ENCODE measurements at regions not wholly inside any gene's neighbourhood (a gene's known extent, or its start where the extent isn't known, plus 50 kb on each side); places are given as distances from the start of the nearest gene placed in this dataset.
"Not testable (repeated sequence)": the region's sequence is repeated elsewhere in the genome, so short reads cannot be mapped to it uniquely, and the experiment has no call there.

GRCh38 chr6:105875974-105876640 lies 210.0 kb upstream of the PRDM1 start:
- no peak for DNase-seq

DNA sequence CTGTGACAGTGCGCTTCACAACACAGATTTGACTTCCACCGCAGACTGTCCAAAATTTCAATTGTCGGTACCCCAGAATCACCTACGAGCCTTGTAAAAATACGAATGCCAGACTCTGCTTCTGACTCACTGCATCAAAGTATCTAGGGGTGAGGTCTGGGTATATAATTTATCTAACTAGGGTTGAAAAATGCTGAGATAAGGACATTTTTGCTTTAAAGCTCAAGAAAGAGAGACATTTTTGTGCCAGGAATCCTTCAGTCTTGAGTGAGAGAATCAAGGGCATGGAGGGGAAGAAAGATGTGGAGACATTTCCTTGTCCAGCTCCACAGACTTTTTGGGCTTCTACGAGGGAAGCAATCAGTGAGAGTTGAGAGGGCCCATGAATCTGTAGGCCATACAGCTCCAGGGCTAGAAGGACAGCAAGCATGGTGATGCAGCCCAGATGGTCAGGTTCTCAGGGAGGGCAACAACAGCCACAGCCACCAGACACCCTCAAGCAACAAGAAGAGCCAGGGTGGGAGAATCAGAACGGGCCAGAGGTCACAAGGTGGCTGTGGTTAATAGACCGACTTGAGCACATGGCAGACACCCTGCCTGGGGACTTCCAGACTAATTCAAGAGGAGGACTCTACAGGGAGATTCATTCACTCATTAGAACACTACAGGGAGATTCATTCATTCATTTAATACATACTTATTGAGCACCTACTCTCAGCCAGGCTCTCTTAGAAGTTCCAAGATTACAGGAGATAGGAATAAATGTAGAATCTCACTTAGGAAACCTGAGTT lies 211.1 kb upstream of the PRDM1 start:
- DNase-seq, result no peak

DNA sequence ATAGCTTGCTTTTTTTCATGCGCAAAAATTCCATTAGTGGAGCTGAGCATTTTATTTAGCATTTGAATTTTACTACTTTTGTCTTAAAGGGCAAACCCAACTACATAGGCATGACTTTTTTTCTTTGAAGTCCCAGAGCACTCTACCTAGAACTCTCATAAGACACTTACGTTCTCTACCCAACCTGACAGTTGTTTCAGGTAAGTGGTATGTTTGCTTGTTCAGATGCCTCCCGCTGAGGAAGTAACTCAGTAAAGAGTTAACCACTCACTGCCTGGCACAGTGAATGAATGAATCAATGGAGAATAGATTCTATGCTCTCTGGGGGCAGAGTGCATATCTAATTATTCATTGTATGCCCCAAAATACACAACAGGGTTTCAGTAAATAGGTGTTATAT lies 212.3 kb upstream of the PRDM1 start:
- DNase-seq, result no peak

DNA sequence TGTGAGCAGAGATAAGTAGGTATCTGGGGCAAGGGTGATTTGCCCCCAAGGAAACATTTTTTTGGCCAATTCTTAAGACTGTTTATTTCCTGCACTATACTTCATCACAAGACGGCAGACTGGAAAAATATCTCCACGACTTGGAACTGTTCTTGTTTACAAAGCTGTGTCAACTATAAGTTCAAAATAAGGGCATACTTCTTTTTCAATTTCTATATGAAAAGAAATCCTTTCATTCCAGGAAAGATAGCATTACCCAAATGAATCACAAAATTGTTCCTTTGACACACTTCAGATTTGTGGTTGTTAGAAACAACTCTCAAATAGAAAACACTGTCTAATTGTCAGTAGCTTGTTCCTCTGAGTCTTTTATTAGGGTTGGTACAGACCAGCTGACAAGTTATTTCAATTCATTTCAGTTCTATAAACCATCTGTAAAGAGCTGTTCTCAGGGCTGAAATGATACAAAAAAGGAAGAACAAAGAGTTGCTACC lies 212.9 kb upstream of the PRDM1 start:
- DNase-seq, result no peak

GRCh38 chr6:105872249-105872648 lies 213.9 kb upstream of the PRDM1 start:
- DNase-seq, result no peak

DNA sequence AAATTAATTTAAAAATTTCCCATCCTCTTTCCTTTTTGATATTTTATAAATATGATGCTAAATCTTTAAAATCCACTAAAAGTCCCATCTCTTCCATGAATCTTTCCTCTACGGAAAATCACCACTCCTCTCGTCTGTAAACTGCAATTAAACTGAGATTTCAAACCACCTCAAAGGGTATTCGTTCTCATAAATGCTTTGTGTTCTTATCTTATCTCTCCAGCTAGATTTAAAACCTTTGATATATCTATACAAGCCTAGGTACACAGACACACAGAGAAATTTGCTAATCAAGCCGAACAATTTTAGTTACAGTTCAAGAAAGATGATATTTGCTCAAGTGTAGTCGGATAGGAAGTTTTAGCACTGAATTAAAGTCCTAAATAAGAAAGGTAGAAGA lies 214.6 kb upstream of the PRDM1 start:
- no peak for DNase-seq

DNA sequence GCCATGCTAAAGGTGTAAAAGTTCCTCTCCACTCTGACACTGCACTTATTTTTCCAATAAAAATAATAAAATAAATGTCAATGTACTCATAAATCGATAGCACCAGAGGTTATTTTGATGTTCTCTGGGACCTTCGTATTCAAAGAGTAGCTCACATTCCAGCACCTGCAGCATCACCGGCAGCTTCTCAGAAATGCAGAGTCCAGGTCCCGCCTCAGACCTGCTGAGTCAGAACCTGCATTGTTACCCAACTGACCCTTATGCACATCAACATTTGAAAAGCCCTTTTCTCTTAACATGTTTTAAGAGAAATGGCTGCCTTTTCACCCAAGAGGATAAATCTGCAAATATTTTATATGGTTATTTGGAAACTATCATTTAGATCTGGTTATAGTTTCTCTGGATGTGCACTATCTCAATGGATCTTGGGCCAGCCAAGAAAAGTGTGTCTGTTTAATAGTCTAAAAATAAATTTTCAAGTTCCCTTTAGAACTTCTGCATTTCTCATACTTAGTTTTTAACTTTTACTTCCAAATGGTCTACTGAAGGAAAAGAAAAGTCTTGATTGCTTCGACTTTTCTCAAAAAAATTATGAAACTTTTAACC lies 216.2 kb upstream of the PRDM1 start:
- no peak for DNase-seq

DNA sequence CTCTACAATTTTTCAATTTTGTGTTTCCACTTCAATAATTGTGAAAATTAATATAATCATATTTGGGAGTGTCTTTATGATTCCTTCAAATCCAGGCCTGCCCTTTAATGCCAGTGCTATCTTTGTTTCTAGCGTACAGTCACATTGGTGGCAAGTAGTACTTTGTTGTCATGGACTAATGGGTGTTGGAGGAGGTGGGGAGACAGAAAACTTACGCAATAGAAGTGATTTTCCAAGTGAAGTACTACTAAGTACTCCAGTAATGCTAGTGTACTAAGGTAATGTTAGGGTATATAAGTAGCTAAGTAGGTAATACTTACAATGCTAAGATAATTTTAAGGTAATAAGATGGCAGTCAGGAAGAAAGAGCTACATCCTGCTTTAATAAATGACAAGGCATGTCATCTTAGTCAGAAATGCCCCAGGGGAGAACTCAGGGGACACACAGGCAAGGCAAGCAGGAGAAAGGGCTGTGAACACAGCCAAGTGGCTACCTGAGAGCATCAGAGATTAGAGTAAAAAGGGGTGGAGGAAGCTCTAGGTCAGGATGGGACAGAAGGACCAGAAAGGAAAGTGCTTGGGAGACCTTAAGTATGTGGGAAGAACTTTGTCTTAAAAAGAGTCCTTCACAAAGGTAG lies 217.2 kb upstream of the PRDM1 start:
- DNase-seq, result no peak

DNA sequence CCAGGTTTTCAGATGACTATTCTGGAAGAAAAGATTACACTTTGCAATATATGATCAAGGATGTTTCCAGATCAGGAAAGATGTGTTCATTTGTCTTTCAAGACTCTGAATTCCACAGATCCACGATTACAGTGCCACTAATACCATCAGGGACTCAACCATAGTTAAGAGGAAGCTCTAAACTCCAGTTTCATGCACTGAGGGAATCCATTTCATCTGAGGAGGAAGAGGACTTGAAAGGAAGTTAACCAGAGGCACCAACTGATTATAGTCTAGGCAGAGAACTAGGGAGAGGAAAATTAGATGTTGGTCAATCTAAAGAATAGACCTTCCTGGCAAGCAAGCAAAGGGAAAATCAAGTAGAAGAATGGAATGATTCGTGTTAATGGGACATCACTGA lies 218.3 kb upstream of the PRDM1 start:
- DNase-seq, result no peak

- no peak for DNase-seq
Observed at GRCh38 chr6:105867277-105867676, 218.9 kb upstream of the PRDM1 start.

DNA sequence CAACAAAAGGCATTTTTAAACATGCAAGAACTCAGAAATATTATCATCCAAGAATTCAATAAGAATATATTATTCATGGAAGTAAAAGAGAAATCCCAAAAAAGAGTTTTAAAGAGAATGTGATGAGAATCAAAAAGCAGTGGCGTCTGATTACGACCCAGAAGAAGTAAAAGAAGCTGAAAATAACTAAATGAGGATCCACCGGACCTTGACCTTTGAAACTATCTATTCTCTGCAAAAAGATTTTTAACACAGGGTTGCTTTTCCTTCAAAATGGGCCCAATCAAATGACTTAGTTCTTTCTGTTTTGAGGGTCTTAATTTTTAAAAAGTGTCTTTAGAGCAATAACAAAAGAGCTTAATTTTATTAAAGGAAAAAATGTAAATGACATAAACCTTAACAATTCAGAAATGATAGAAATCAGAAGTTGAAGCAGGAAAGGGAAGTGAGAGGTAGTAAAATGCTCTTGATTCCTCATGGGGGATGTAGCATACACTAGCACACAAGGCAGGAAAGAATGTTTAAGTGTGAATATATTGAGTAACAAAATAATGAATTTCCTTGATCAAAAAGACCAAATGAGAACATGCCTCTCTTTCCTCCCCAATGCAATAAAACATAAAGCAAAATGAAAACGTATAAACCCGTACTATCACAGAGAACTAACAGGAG lies 223.1 kb upstream of the PRDM1 start:
- DNase-seq, result no peak

DNA sequence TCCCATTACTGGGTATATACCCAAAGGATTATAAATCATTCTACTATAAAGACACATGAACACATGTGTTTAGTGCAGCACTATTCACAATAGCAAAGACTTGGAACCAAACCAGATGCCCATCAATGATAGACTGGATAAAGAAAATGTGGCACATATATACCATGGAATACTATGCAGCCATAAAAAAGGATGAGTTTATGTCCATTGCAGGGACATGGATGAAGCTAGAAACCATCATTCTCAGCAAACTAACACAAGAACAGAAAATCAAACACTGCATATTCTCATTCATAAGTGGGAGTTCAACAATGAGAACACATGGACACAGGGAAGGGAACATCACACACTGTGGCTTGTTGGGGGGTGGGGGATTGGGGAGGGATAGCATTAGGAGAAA lies 225.2 kb upstream of the PRDM1 start:
- DNase-seq, result not testable (repeated sequence)

DNA sequence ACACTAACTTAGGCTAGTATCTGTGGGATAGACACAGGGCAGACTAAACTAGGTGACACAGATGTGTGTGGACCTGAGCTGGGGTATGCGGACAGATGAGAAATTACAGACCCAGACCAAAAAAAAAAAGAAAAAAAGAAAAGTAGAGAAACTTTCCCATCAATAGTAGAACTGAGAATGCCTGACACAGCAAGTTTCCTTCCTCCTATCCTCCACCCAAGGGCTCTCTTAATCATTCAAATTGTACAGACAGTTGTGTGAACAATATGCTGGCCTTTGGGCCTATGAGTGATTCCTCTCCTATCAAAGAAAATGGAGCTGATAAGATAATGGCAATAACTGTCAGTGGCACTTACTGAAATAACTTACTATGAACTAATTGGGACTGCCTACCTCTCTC lies 226.7 kb upstream of the PRDM1 start:
- DNase-seq, result no peak

- not testable (repeated sequence) for DNase-seq
Observed at GRCh38 chr6:105858639-105859038, 227.5 kb upstream of the PRDM1 start.

GRCh38 chr6:105855433-105855832 lies 230.7 kb upstream of the PRDM1 start:
- DNase-seq, result no peak

GRCh38 chr6:105853979-105854378 lies 232.2 kb upstream of the PRDM1 start:
- DNase-seq, result not testable (repeated sequence)

GRCh38 chr6:105851606-105852005 lies 234.5 kb upstream of the PRDM1 start:
- no peak for DNase-seq

- no peak for DNase-seq
Observed at GRCh38 chr6:105851113-105851580, 235.0 kb upstream of the PRDM1 start.

DNA sequence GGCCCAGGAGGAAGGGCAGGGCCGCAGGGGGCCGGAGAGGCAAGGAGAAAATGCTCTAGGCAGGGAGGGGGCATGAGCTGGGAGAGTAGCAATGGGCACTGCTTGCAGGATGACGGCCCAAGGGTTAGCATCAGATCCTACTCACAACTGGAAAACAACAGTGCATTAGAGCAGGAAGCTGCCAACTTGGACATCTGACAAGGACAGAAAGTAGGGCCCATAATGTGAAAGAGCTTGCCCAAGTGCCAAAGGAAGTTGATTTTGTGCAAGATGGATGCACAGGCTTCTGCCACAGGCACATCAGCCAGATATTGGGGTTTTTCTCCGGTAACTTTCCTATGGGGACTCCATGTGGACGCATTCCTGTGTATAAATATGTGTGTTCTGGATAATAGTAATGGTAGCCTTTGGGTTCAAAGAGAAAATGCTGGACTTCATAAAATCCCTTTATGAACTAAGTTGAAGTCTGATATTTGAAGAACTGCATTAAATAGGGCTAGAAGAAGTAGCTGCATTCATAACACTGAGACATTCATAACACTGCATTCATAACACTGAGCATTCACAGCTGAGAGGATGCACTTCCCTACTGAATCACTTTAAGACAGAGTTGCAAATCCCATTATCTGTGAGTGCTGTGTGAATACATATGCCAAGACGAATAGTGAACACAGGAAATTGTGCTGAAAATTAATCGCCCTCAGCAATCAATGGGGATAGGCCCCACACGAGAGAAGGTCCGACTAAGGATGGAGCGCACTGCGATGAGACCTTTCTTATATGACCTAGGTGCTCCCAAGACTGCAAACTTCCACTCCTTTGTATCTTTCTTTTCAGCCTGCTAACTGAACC lies 235.6 kb upstream of the PRDM1 start:
- no peak for DNase-seq

DNA sequence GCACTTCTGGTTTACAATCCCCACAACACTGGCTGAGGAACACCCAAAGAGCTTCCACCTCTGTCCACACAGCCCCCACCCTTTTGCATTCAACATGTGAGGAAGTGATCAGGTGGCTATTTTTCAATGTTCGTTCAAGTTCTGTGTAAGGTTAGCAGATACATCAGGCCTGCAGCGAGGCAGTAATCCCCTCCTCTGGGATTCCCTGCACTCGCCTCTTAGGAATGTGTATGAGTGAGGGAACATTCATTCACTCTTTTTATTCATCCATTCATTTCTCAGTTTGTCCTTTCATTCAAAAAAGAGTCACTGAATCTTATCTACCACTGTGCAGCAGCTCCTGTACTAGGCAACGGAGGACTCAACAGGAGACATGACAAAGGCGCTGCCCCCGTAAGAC lies 236.4 kb upstream of the PRDM1 start:
- no peak for DNase-seq

DNA sequence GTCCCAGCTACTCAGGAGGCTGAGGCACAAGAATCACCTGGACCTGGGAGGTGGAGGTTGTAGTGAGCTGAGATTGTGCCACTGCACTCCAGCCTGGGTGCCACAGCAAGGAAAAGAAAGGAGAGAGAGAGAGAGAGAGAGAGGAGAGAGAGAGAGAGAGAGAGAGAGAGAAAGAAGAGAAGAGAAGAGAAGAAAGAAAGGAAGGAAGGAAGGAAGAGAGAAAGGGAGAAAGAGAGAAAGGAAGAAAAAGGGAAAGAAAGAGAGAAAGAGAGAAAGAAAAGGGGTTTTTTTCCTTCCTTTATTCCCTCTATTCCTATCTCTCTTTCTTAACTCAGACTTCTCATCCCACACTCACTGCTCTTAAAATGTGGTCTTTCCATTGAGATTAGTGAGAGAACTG lies 238.7 kb upstream of the PRDM1 start:
- no peak for DNase-seq
